ENCODE measurements at regions not wholly inside any gene's neighbourhood (a gene's known extent, or its start where the extent isn't known, plus 50 kb on each side); places are given as distances from the start of the nearest gene placed in this dataset.

DNA sequence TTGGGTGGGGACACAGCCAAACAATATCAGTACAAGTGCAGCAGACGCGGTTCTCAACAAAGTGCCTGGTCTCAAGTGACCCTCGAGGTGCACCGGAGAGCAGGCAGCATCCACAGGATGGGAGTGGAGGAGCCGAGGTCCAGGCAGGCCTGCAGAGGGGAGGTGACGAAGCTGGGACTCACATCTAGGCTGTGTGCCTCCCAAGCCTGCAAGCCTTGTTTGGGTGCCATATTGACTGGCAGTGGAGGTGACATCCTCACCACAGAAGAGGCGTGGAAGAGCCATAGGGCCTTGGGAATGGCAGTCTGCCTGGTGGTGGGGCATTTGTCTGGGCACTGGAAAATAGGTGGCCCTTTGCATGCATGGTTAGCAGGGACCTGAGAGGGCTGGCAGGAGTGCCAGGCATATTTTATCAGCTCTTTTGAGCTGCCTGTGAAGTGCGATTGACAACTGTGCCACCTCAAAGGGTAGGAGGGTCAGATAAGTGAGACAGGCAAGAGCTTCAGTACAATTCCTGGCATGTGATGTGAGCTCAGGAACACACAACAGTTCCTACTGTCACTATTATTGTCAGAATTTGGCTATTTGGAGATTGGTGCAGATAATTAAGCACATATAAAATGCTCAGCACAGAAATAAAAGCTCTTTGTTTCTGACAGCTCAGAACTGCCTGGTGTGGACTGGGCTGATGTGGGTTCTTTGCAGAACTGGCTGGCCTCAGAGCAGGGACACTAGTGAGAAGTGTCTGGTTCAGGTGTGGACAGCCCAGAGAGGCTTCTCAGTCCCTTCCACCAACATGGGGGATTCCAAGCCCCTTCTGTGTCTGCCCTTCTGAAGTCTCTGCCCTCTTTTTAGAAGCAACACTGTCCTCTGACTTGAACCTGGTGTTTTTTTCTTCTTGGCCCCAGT, 347.6 kb upstream of the AJAP1 start:
- H3K27ac ChIP-seq, result no peak overlapping the region
- H3K36me3 ChIP-seq, result no peaks in the 10 kb centered on the region
- TF ChIP-seq, protein P1, sequence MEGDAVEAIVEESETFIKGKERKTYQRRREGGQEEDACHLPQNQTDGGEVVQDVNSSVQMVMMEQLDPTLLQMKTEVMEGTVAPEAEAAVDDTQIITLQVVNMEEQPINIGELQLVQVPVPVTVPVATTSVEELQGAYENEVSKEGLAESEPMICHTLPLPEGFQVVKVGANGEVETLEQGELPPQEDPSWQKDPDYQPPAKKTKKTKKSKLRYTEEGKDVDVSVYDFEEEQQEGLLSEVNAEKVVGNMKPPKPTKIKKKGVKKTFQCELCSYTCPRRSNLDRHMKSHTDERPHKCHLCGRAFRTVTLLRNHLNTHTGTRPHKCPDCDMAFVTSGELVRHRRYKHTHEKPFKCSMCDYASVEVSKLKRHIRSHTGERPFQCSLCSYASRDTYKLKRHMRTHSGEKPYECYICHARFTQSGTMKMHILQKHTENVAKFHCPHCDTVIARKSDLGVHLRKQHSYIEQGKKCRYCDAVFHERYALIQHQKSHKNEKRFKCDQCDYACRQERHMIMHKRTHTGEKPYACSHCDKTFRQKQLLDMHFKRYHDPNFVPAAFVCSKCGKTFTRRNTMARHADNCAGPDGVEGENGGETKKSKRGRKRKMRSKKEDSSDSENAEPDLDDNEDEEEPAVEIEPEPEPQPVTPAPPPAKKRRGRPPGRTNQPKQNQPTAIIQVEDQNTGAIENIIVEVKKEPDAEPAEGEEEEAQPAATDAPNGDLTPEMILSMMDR (IDR thresholded peaks at IDR 0.05), result no peak
- H3K4me3 ChIP-seq (ENCODE audit: low read depth in 1 of 2, low read length in 1 of 2), result no peak overlapping the region
- no peaks in the 10 kb centered on the region for H3K27me3 ChIP-seq
- H3K9me3 ChIP-seq, result no peaks in the 10 kb centered on the region
- H3K4me1 ChIP-seq (ENCODE audit: control insufficient read depth in 1 of 2, insufficient read depth in 1 of 2, low read depth in 1 of 2, low read length in 1 of 2), result no peaks in the 10 kb centered on the region

GRCh38 chr1:4307468-4307845, 347.0 kb upstream of the AJAP1 start:
- H3K4me3 ChIP-seq (ENCODE audit: low read depth in 1 of 2, low read length in 1 of 2), result no peak overlapping the region
- TF ChIP-seq, protein P1 (IDR thresholded peaks at IDR 0.05), result no peak

DNA sequence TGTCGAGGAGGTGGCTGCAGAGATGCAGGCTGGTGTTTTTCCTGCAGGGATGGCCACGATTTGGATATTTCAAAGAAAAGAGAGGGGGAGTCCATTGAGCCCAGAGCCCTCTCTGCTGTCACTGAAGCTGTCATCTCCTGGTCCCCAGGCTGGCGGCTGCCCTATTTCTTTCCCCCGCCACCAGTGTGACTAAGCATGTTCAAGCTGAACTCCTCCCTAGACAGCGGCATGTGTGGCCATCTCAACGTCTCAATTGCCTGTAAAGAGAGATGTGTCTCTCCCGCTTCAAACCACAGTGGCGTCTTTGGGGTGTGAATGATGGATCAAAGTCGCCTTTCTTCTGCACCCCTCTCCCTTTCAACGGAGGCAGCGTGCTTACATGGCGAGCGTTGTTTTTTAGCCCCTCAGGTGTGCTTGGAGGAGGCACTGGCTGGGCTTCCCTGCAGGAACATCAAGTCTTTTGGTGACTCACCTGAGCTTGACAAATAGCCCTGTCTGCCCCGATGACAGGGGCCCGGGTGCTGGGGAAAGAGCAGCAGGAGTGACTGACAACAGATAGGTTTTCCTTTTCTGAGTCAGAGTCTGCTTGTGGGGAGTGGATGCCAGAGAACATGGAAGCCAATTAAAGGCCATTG, 346.4 kb upstream of the AJAP1 start:
- Histone ChIP-seq H3K27me3 (no peaks in the 10 kb centered on the region), H3K4me1 (ENCODE audit: control insufficient read depth in 1 of 2, insufficient read depth in 1 of 2, low read depth in 1 of 2, low read length in 1 of 2) (no peaks in the 10 kb centered on the region), H3K4me3 (ENCODE audit: low read depth in 1 of 2, low read length in 1 of 2) (no peak overlapping the region), H3K9me3 (no peaks in the 10 kb centered on the region), H3K27ac (no peak overlapping the region), H3K36me3 (no peaks in the 10 kb centered on the region)
- TF ChIP-seq, protein P1 (IDR thresholded peaks at IDR 0.05), result no peak

More at GRCh38 chr1:4307468-4307845, 347.0 kb upstream of the AJAP1 start:
- H3K9me3 ChIP-seq, result no peaks in the 10 kb centered on the region
- H3K36me3 ChIP-seq, result no peaks in the 10 kb centered on the region
- H3K4me1 ChIP-seq (ENCODE audit: control insufficient read depth in 1 of 2, insufficient read depth in 1 of 2, low read depth in 1 of 2, low read length in 1 of 2), result no peaks in the 10 kb centered on the region
- H3K27me3 ChIP-seq, result no peaks in the 10 kb centered on the region
- H3K27ac ChIP-seq, result no peak overlapping the region

DNA sequence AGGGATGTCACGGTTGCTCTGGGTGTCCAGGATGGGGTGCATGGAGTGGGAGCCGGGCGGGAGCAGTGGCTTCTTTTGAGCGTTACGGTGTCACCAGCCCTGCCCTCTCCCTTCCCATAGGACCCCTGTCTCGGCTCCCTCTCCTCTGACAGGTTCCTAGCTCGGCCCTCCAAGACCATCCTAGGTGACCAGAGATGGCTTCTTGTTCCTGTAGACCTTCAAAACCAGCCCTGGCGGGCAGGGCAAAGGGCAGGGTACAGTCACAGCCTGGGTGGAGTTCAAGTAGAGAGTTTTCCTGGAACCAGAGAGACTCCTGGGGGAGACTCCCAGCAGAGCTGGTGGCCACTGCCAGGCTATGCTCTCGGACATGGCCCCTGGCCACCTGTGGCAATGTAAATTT, 345.6 kb upstream of the AJAP1 start:
- TF ChIP-seq, protein P1 (IDR thresholded peaks at IDR 0.05), result no peak
- Histone ChIP-seq H3K27ac (no peak overlapping the region), H3K9me3 (no peaks in the 10 kb centered on the region), H3K36me3 (no peaks in the 10 kb centered on the region), H3K27me3 (no peaks in the 10 kb centered on the region), H3K4me1 (ENCODE audit: control insufficient read depth in 1 of 2, insufficient read depth in 1 of 2, low read depth in 1 of 2, low read length in 1 of 2) (no peaks in the 10 kb centered on the region), H3K4me3 (ENCODE audit: low read depth in 1 of 2, low read length in 1 of 2) (no peak overlapping the region)

GRCh38 chr1:4309676-4310320, 344.6 kb upstream of the AJAP1 start:
- TF ChIP-seq, protein P1 (IDR thresholded peaks at IDR 0.05), result no peak
- Histone ChIP-seq H3K9me3 (no peaks in the 10 kb centered on the region), H3K4me3 (ENCODE audit: low read depth in 1 of 2, low read length in 1 of 2) (no peak overlapping the region), H3K36me3 (no peaks in the 10 kb centered on the region), H3K27me3 (no peaks in the 10 kb centered on the region), H3K27ac (no peak overlapping the region), H3K4me1 (ENCODE audit: control insufficient read depth in 1 of 2, insufficient read depth in 1 of 2, low read depth in 1 of 2, low read length in 1 of 2) (no peaks in the 10 kb centered on the region)

All from neutrophil (primary cell).